ENCODE measurements at regions not wholly inside any gene's neighbourhood (a gene's known extent, or its start where the extent isn't known, plus 50 kb on each side); places are given as distances from the start of the nearest gene placed in this dataset.

DNA sequence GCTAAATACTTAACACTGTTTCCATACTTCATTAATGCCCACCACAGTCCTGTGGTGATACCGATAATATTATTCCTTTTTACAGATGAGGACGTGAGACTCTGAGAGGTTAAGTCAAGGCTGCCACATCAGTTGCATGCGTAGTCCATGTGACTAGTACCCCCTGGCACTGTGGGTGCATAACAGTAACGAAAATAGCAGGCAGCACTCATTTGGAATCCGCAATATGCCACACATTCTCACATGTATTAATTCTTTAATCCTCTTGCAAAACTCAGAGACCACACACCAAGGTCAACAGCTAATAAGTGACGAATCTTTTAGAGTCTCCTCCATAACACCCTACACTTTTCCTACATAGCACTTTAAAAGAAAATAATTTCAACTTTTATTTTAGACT lies 99.5 kb upstream of the HABP2 start:
- Histone ChIP-seq H3K79me1 (ENCODE audit: low read depth, low read length) (no peaks in the 10 kb centered on the region), H3K4me2 (ENCODE audit: insufficient read depth, low read length, poor library complexity, severe bottlenecking) (no peak overlapping the region), H2AK5ac (ENCODE audit: low read depth, low read length) (no peak overlapping the region), H3K14ac (ENCODE audit: low read length) (no peak overlapping the region), H2BK15ac (ENCODE audit: low read length) (no peak overlapping the region), H3K4me3 (ENCODE audit: low read length in 2 of 2) (no peak overlapping the region), H3K27me3 (ENCODE audit: control insufficient read depth in 3 of 3, insufficient read depth in 3 of 3, low read depth in 1 of 3, low read length in 3 of 3) (peaks cover 0 to 12% (median 0%) of the 10 kb centered on the region in 3 experiments), H2BK120ac (ENCODE audit: low read depth, low read length) (no peak overlapping the region), H2AFZ (ENCODE audit: low read length) (no peak overlapping the region), H3K18ac (ENCODE audit: low read length) (no peak overlapping the region), H3K36me3 (replicated peaks in 1 of 2; ENCODE audit: control insufficient read depth in 2 of 2, insufficient read depth in 2 of 2, low read length in 2 of 2) (no peaks in the 10 kb centered on the region), H3K9ac (ENCODE audit: low read depth, low read length, poor library complexity) (no peak overlapping the region), H3K23ac (ENCODE audit: low read depth, low read length, poor library complexity) (no peak overlapping the region), H2BK5ac (ENCODE audit: low read length) (no peak overlapping the region), H4K91ac (ENCODE audit: low read depth, low read length, poor library complexity) (no peak overlapping the region), H2BK12ac (ENCODE audit: low read length) (no peak overlapping the region), H3K9me3 (replicated peaks in 1 of 2; ENCODE audit: control insufficient read depth in 2 of 2, insufficient read depth in 1 of 2, low read depth in 1 of 2, low read length in 2 of 2) (no peaks in the 10 kb centered on the region), H3K27ac (replicated peaks; ENCODE audit: low read length) (no peak overlapping the region), H3K4ac (ENCODE audit: low read length) (no peak overlapping the region), H3K4me1 (ENCODE audit: control insufficient read depth in 2 of 2, insufficient read depth in 1 of 2, low read depth in 1 of 2, low read length in 2 of 2) (peaks cover 0 to 6% of the 10 kb centered on the region in 2 donors), H4K8ac (ENCODE audit: low read depth, low read length) (no peak overlapping the region)
- DNase-seq (ENCODE audit: low spot score): no peak
- WGBS, 2 donors (ENCODE audit: extremely low coverage in 2 of 2, insufficient read length in 2 of 2, insufficient replicate concordance in 1 of 2): no CpG with 5 or more reads among the region's 6 CpGs

DNA sequence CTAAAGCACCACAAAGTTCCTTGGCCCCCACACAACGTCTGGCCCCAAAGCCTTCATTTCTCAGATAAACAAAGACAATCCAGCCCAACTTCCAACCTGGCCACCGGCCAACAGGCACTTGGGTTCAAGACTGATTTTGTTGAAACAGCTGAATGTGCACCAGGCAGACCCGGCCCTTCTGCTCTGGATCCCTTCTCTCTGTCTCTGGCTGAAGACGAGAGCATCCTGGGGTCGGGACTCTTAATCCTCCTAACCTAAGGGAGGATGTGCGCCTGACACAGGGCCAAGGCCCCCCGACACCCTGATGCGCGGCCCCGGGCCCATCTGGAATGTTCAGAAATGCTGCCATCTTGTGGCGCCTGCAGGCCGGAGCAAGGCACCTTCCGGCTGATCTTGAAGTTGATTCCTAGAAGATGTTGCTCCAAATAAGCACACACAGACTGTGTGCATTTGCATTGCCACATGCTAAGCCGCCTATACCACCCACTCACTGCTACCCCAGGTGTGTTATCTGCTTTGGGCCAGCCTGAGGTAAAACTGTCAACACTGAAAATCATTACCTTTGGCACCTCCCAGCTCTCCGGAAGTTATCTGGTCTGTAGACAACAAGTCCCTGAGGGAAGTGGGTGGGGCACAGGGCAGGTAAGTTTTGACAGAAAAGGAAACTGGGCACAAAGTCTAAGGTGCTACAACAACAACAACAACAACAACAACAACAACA lies 98.4 kb upstream of the HABP2 start:
- H3K9me3 ChIP-seq (replicated peaks in 1 of 2; ENCODE audit: control insufficient read depth in 2 of 2, insufficient read depth in 1 of 2, low read depth in 1 of 2, low read length in 2 of 2): no peaks in the 10 kb centered on the region
- peak overlapping the region; percentile 70 for H2AFZ ChIP-seq (ENCODE audit: low read length)
- H3K27ac ChIP-seq (replicated peaks; ENCODE audit: low read length): no peak overlapping the region
- no peak overlapping the region for H3K9ac ChIP-seq (ENCODE audit: low read depth, low read length, poor library complexity)
- H2BK120ac ChIP-seq (ENCODE audit: low read depth, low read length): no peak overlapping the region
- DNase-seq (ENCODE audit: low spot score): peak; percentile 38
- H3K18ac ChIP-seq (ENCODE audit: low read length): no peak overlapping the region
- no peak overlapping the region for H3K4me2 ChIP-seq (ENCODE audit: insufficient read depth, low read length, poor library complexity, severe bottlenecking)
- H2BK15ac ChIP-seq (ENCODE audit: low read length): no peak overlapping the region
- H3K4ac ChIP-seq (ENCODE audit: low read length): no peak overlapping the region
- no CpG with 5 or more reads among the region's 15 CpGs for WGBS, 2 donors (ENCODE audit: extremely low coverage in 2 of 2, insufficient read length in 2 of 2, insufficient replicate concordance in 1 of 2)
- H3K4me1 ChIP-seq (ENCODE audit: control insufficient read depth in 2 of 2, insufficient read depth in 1 of 2, low read depth in 1 of 2, low read length in 2 of 2): peaks cover 0 to 6% of the 10 kb centered on the region in 2 donors
- H3K79me1 ChIP-seq (ENCODE audit: low read depth, low read length): no peaks in the 10 kb centered on the region
- H4K8ac ChIP-seq (ENCODE audit: low read depth, low read length): no peak overlapping the region
- no peak overlapping the region for H3K14ac ChIP-seq (ENCODE audit: low read length)
- no peak overlapping the region for H2BK5ac ChIP-seq (ENCODE audit: low read length)
- H3K4me3 ChIP-seq (ENCODE audit: low read length in 2 of 2): no peak overlapping the region
- H4K91ac ChIP-seq (ENCODE audit: low read depth, low read length, poor library complexity): no peak overlapping the region
- no peak overlapping the region for H2BK12ac ChIP-seq (ENCODE audit: low read length)
- no peak overlapping the region for H2AK5ac ChIP-seq (ENCODE audit: low read depth, low read length)
- no peaks in the 10 kb centered on the region for H3K36me3 ChIP-seq (replicated peaks in 1 of 2; ENCODE audit: control insufficient read depth in 2 of 2, insufficient read depth in 2 of 2, low read length in 2 of 2)
- H3K27me3 ChIP-seq (ENCODE audit: control insufficient read depth in 3 of 3, insufficient read depth in 3 of 3, low read depth in 1 of 3, low read length in 3 of 3): peaks cover 0 to 15% (median 0%) of the 10 kb centered on the region in 3 experiments
- H3K23ac ChIP-seq (ENCODE audit: low read depth, low read length, poor library complexity): no peak overlapping the region

- DNase-seq (ENCODE audit: low spot score): no peak
- Histone ChIP-seq H2BK120ac (ENCODE audit: low read depth, low read length) (no peak overlapping the region), H2AK5ac (ENCODE audit: low read depth, low read length) (no peak overlapping the region), H3K36me3 (replicated peaks in 1 of 2; ENCODE audit: control insufficient read depth in 2 of 2, insufficient read depth in 2 of 2, low read length in 2 of 2) (no peaks in the 10 kb centered on the region), H3K9ac (ENCODE audit: low read depth, low read length, poor library complexity) (no peak overlapping the region), H2BK5ac (ENCODE audit: low read length) (no peak overlapping the region), H4K8ac (ENCODE audit: low read depth, low read length) (no peak overlapping the region), H3K14ac (ENCODE audit: low read length) (no peak overlapping the region), H2BK15ac (ENCODE audit: low read length) (no peak overlapping the region), H3K18ac (ENCODE audit: low read length) (no peak overlapping the region), H3K4ac (ENCODE audit: low read length) (no peak overlapping the region), H3K23ac (ENCODE audit: low read depth, low read length, poor library complexity) (no peak overlapping the region), H2AFZ (ENCODE audit: low read length) (no peak overlapping the region), H3K4me2 (ENCODE audit: insufficient read depth, low read length, poor library complexity, severe bottlenecking) (no peak overlapping the region), H3K79me1 (ENCODE audit: low read depth, low read length) (no peaks in the 10 kb centered on the region), H2BK12ac (ENCODE audit: low read length) (no peak overlapping the region), H3K27me3 (ENCODE audit: control insufficient read depth in 3 of 3, insufficient read depth in 3 of 3, low read depth in 1 of 3, low read length in 3 of 3) (peaks cover 0 to 22% (median 0%) of the 10 kb centered on the region in 3 experiments), H3K9me3 (replicated peaks in 1 of 2; ENCODE audit: control insufficient read depth in 2 of 2, insufficient read depth in 1 of 2, low read depth in 1 of 2, low read length in 2 of 2) (no peaks in the 10 kb centered on the region), H3K4me3 (ENCODE audit: low read length in 2 of 2) (no peak overlapping the region), H4K91ac (ENCODE audit: low read depth, low read length, poor library complexity) (no peak overlapping the region), H3K27ac (replicated peaks; ENCODE audit: low read length) (no peak overlapping the region), H3K4me1 (ENCODE audit: control insufficient read depth in 2 of 2, insufficient read depth in 1 of 2, low read depth in 1 of 2, low read length in 2 of 2) (peaks cover 0 to 2% of the 10 kb centered on the region in 2 donors)
- WGBS, 2 donors (ENCODE audit: extremely low coverage in 2 of 2, insufficient read length in 2 of 2, insufficient replicate concordance in 1 of 2): no CpG with 5 or more reads among the region's 3 CpGs
Observed at GRCh38 chr10:113455947-113456346, 96.9 kb upstream of the HABP2 start.

- Histone ChIP-seq H2BK120ac (ENCODE audit: low read depth, low read length) (no peak overlapping the region), H4K8ac (ENCODE audit: low read depth, low read length) (no peak overlapping the region), H4K91ac (ENCODE audit: low read depth, low read length, poor library complexity) (no peak overlapping the region), H2AK5ac (ENCODE audit: low read depth, low read length) (no peak overlapping the region), H3K4ac (ENCODE audit: low read length) (no peak overlapping the region), H3K4me1 (ENCODE audit: control insufficient read depth in 2 of 2, insufficient read depth in 1 of 2, low read depth in 1 of 2, low read length in 2 of 2) (peaks cover 0 to 3% of the 10 kb centered on the region in 2 donors), H3K14ac (ENCODE audit: low read length) (no peak overlapping the region), H2AFZ (ENCODE audit: low read length) (no peak overlapping the region), H3K9ac (ENCODE audit: low read depth, low read length, poor library complexity) (no peak overlapping the region), H2BK15ac (ENCODE audit: low read length) (no peak overlapping the region), H3K4me3 (ENCODE audit: low read length in 2 of 2) (no peak overlapping the region), H2BK12ac (ENCODE audit: low read length) (no peak overlapping the region), H3K9me3 (replicated peaks in 1 of 2; ENCODE audit: control insufficient read depth in 2 of 2, insufficient read depth in 1 of 2, low read depth in 1 of 2, low read length in 2 of 2) (no peaks in the 10 kb centered on the region), H2BK5ac (ENCODE audit: low read length) (no peak overlapping the region), H3K79me1 (ENCODE audit: low read depth, low read length) (no peaks in the 10 kb centered on the region), H3K23ac (ENCODE audit: low read depth, low read length, poor library complexity) (no peak overlapping the region), H3K4me2 (ENCODE audit: insufficient read depth, low read length, poor library complexity, severe bottlenecking) (no peak overlapping the region), H3K27me3 (ENCODE audit: control insufficient read depth in 3 of 3, insufficient read depth in 3 of 3, low read depth in 1 of 3, low read length in 3 of 3) (peaks cover 0 to 25% (median 0%) of the 10 kb centered on the region in 3 experiments), H3K18ac (ENCODE audit: low read length) (no peak overlapping the region), H3K27ac (replicated peaks; ENCODE audit: low read length) (no peak overlapping the region), H3K36me3 (replicated peaks in 1 of 2; ENCODE audit: control insufficient read depth in 2 of 2, insufficient read depth in 2 of 2, low read length in 2 of 2) (no peaks in the 10 kb centered on the region)
- no peak for DNase-seq (ENCODE audit: low spot score)
- WGBS, 2 donors (ENCODE audit: extremely low coverage in 2 of 2, insufficient read length in 2 of 2, insufficient replicate concordance in 1 of 2): no CpG with 5 or more reads among the region's 6 CpGs
Observed at GRCh38 chr10:113456741-113457140, 96.1 kb upstream of the HABP2 start.

Data from neuronal stem cell (in vitro differentiated cells).